IMR-90 (cell line): ENCODE measurements at regions not wholly inside any gene's neighbourhood (a gene's known extent, or its start where the extent isn't known, plus 50 kb on each side); places are given as distances from the start of the nearest gene placed in this dataset.

Experiments
- ATAC-seq: fragments of 200-7000 bp; cut with Tn5 transposase; 2 replicates; pipeline ENCODE4 v1.9.1; 2020; ENCODE audit warnings: low read depth, mild to moderate bottlenecking, moderate library complexity
- BruUV-seq: library from RNA; stranded (reverse); fragments of 400-500 nt; replicated peaks from 2 replicates; lab custom pipeline; 2021; lab: Mats Ljungman, UMichigan
- CTCF ChIA-PET: fragments of 300-600 bp; formaldehyde crosslinking; extraction: SDS; loops from one replicate; lab custom pipeline; 2021; ENCODE audit warnings: antibody characterized with exemption; lab: Yijun Ruan, JAX
- POLR2A ChIA-PET: fragments of 300-600 bp; sonication (Branson Sonifier 250); formaldehyde crosslinking; loops from one replicate; lab custom pipeline; 2022; ENCODE audit warnings: antibody characterized with exemption; ENCODE audit not compliant: unreplicated experiment; lab: Charles Lee
- DNase-seq: peaks from one replicate; pipeline ENCODE4 v3.0.0; 2013
- H2AFZ ChIP-seq: replicated peaks from 2 replicates; pipeline ENCODE3; 2013; ENCODE audit warnings: low read length, mild to moderate bottlenecking; ENCODE audit not compliant: poor library complexity
- H2AK5ac ChIP-seq: 2 replicates; pipeline ENCODE4 v1.6.1; 2013; ENCODE audit warnings: low read depth, low read length, inconsistent platforms
- H2AK9ac ChIP-seq: replicated peaks from 2 replicates; pipeline ENCODE3; 2013; ENCODE audit warnings: mild to moderate bottlenecking, low read depth, low read length, moderate library complexity; ENCODE audit not compliant: poor library complexity
- H2BK120ac ChIP-seq: 2 replicates; pipeline ENCODE4 v1.6.1; 2013; ENCODE audit warnings: low read depth, low read length, inconsistent platforms
- H2BK15ac ChIP-seq: 3 replicates; pipeline ENCODE4 v1.6.1; 2013; ENCODE audit warnings: low read depth, low read length, inconsistent platforms
- H2BK20ac ChIP-seq: 2 replicates; pipeline ENCODE4 v1.6.1; 2013; ENCODE audit warnings: low read depth, mild to moderate bottlenecking, inconsistent platforms, low read length, moderate library complexity
- H2BK5ac ChIP-seq: 2 replicates; pipeline ENCODE4 v1.6.1; 2013; ENCODE audit warnings: mild to moderate bottlenecking, low read depth, low read length, inconsistent platforms; ENCODE audit not compliant: poor library complexity, severe bottlenecking
- H3K14ac ChIP-seq: replicated peaks from 2 replicates; pipeline ENCODE4 v1.6.1; 2013; ENCODE audit warnings: low read depth, low read length, inconsistent platforms
- H3K18ac ChIP-seq: 2 replicates; pipeline ENCODE4 v1.6.1; 2013; ENCODE audit warnings: low read depth, low read length, control low read depth
- H3K23ac ChIP-seq: 2 replicates; pipeline ENCODE4 v1.6.1; 2013; ENCODE audit warnings: low read depth, low read length, inconsistent platforms
- H3K27ac ChIP-seq: 2 replicates; pipeline ENCODE4 v1.5.1; 2013; ENCODE audit warnings: mild to moderate bottlenecking, control low read depth, low read length; ENCODE audit not compliant: insufficient read depth
- H3K27me3 ChIP-seq: 2 replicates; pipeline ENCODE4 v1.6.1; 2013; ENCODE audit warnings: low read length; ENCODE audit not compliant: control insufficient read depth, insufficient read depth
- H3K36me3 ChIP-seq: 2 replicates; pipeline ENCODE4 v1.6.1; 2013; ENCODE audit warnings: low read length, mixed read lengths; ENCODE audit not compliant: control insufficient read depth, insufficient read depth
- H3K4ac ChIP-seq: 2 replicates; pipeline ENCODE4 v1.6.1; 2013; ENCODE audit warnings: low read depth, low read length, inconsistent platforms
- H3K4me1 ChIP-seq: 2 replicates; pipeline ENCODE4 v1.6.1; 2013; ENCODE audit warnings: low read length, mixed read lengths; ENCODE audit not compliant: control insufficient read depth, insufficient read depth
- H3K4me2 ChIP-seq: 2 replicates; pipeline ENCODE4 v1.6.1; 2013; ENCODE audit warnings: low read depth, mild to moderate bottlenecking, control low read depth, low read length, moderate library complexity
- H3K4me3 ChIP-seq: 2 replicates; pipeline ENCODE4 v1.5.1; 2013; ENCODE audit warnings: low read depth, mild to moderate bottlenecking, control low read depth, low read length, moderate library complexity; ENCODE audit not compliant: insufficient read depth
- H3K56ac ChIP-seq: 2 replicates; pipeline ENCODE4 v1.6.1; 2013; ENCODE audit warnings: low read length, inconsistent platforms; ENCODE audit not compliant: insufficient read depth; ENCODE audit errors: extremely low read depth
- H3K79me1 ChIP-seq, 2 experiments: 2 replicates each; pipeline ENCODE4 v1.6.1; 2013; ENCODE audit warnings: low read length in 2 of 2, inconsistent platforms in 1 of 2, low read depth in 1 of 2
- H3K9ac ChIP-seq: 2 replicates; pipeline ENCODE4 v1.6.1; 2013; ENCODE audit warnings: low read depth, low read length, control low read depth
- H3K9me1 ChIP-seq: 2 replicates; pipeline ENCODE4 v1.6.1; 2013; ENCODE audit warnings: low read length, inconsistent platforms; ENCODE audit not compliant: insufficient read depth
- H3K9me3 ChIP-seq: 2 replicates; pipeline ENCODE4 v1.6.1; 2013; ENCODE audit warnings: low read length; ENCODE audit not compliant: control insufficient read depth, insufficient read depth
- H4K20me1 ChIP-seq: 2 replicates; pipeline ENCODE4 v1.6.1; 2013; ENCODE audit warnings: low read length, inconsistent platforms; ENCODE audit not compliant: insufficient read depth
- H4K5ac ChIP-seq: 2 replicates; pipeline ENCODE4 v1.6.1; 2013; ENCODE audit warnings: mild to moderate bottlenecking, low read depth, low read length, control low read depth
- H4K8ac ChIP-seq, 2 experiments: 2 replicates each; pipeline ENCODE4 v1.6.1; 2013; ENCODE audit warnings: low read depth in 2 of 2, low read length in 2 of 2, control low read depth in 1 of 2, inconsistent platforms in 1 of 2
- H4K91ac ChIP-seq: 2 replicates; pipeline ENCODE4 v1.6.1; 2013; ENCODE audit warnings: low read depth, low read length, inconsistent platforms; ENCODE audit not compliant: insufficient read depth
- BHLHE40 ChIP-seq: fragments of 150-350 bp; IDR thresholded peaks from 2 replicates; pipeline ENCODE4 v1.6.1; 2016; ENCODE audit warnings: mild to moderate bottlenecking, low read depth, low read length
- CHD1 ChIP-seq: IDR thresholded peaks from 2 replicates; pipeline ENCODE4 v1.6.1; 2012; ENCODE audit warnings: low read depth, low read length, improper control_type of control experiment
- ELK1 ChIP-seq: fragments of 150-350 bp; IDR thresholded peaks from 2 replicates; pipeline ENCODE4 v1.6.1; 2016; ENCODE audit warnings: low read depth, mild to moderate bottlenecking, low read length, moderate library complexity, borderline replicate concordance
- FOS ChIP-seq: fragments of 150-350 bp; IDR thresholded peaks from 2 replicates; pipeline ENCODE4 v1.6.1; 2016; ENCODE audit warnings: low read depth, low read length
- MAFK ChIP-seq: IDR thresholded peaks from 2 replicates; pipeline ENCODE4 v1.6.1; 2012; ENCODE audit warnings: low read depth, low read length, improper control_type of control experiment
- MXI1 ChIP-seq: IDR thresholded peaks from 2 replicates; pipeline ENCODE4 v1.6.1; 2012; ENCODE audit warnings: low read depth, mild to moderate bottlenecking, low read length, moderate library complexity, borderline replicate concordance
- NFE2L2 ChIP-seq: fragments of 150-350 bp; IDR thresholded peaks from 2 replicates; pipeline ENCODE4 v1.6.1; 2016; ENCODE audit warnings: low read depth, mild to moderate bottlenecking, low read length
- POLR2A ChIP-seq: IDR thresholded peaks from 2 replicates; pipeline ENCODE4 v1.6.1; 2012; ENCODE audit warnings: mild to moderate bottlenecking, low read depth, low read length
- RAD21 ChIP-seq: IDR thresholded peaks from 2 replicates; pipeline ENCODE4 v1.6.1; 2012; ENCODE audit warnings: low read length, improper control_type of control experiment
- RCOR1 ChIP-seq: IDR thresholded peaks from 2 replicates; pipeline ENCODE4 v1.6.1; 2012; ENCODE audit warnings: mild to moderate bottlenecking, low read length, improper control_type of control experiment; ENCODE audit not compliant: insufficient replicate concordance
- RFX5 ChIP-seq: IDR thresholded peaks from 2 replicates; pipeline ENCODE4 v1.8.0; 2012; ENCODE audit warnings: low read depth, mild to moderate bottlenecking, low read length, moderate library complexity
- WGBS, 2 experiments: methylation state at CpG; one replicate each; pipeline versions ENCODE4 v1.1.5 to v1.1.7; 2013; ENCODE audit warnings: missing lambda C conversion rate in 2 of 2; ENCODE audit not compliant: insufficient read length in 1 of 2; ENCODE audit errors: extremely low coverage in 2 of 2; 5-methylcytosine and 5-hydroxymethylcytosine counted together
- dilution Hi-C: fragments of 300-500 bp; cut with HindIII; formaldehyde crosslinking; loops from one replicate; pipeline ENCODE4 v1.14.3; 2018; ENCODE audit warnings: low sequenced_read_pairs; ENCODE audit not compliant: unreplicated experiment
- in situ Hi-C: fragments of 300-500 bp; cut with MboI; formaldehyde crosslinking; loops from 3 replicates; pipeline ENCODE4 v1.14.3; 2019; ENCODE audit warnings: low sequenced_read_pairs, inconsistent platforms, mixed read lengths
- intact Hi-C: fragments of 100-400 bp; cut with micrococcal nuclease; formaldehyde crosslinking; loops from 2 replicates; pipeline ENCODE4 v1.10.0; 2022
- TF ChIP-seq, protein P1 (sequence below): fragments of 150-350 bp; IDR thresholded peaks from 2 replicates; pipeline ENCODE4 v1.6.1; 2017; ENCODE audit warnings: mild to moderate bottlenecking, antibody characterized with exemption, low read length, low read depth

GRCh38 chr2:129550536-129550935, 428.9 kb upstream of the RAB6C start:
- ChIA-PET POLR2A (no interaction called here), CTCF (no interaction called here)
- Histone ChIP-seq H2AK9ac (no peak overlapping the region), H3K4me1 (no peaks in the 10 kb centered on the region), H3K27me3 (no peaks in the 10 kb centered on the region), H3K23ac (no peak overlapping the region), H3K79me1 (no peaks in the 10 kb centered on the region), H2BK15ac (no peak overlapping the region), H4K8ac (no peak overlapping the region), H3K56ac (no peak overlapping the region), H3K27ac (no peak overlapping the region), H3K4ac (no peak overlapping the region), H3K9me1 (no peaks in the 10 kb centered on the region), H3K14ac (no peak overlapping the region), H3K18ac (no peak overlapping the region), H2BK5ac (no peak overlapping the region), H3K36me3 (no peaks in the 10 kb centered on the region), H4K91ac (no peak overlapping the region), H4K5ac (no peak overlapping the region), H3K4me3 (no peak overlapping the region), H3K9me3 (peaks cover 24% of the 10 kb centered on the region), H2BK20ac (no peak overlapping the region), H3K4me2 (no peak overlapping the region), H4K20me1 (no peaks in the 10 kb centered on the region), H3K9ac (no peak overlapping the region), H2BK120ac (no peak overlapping the region), H2AFZ (no peak overlapping the region), H2AK5ac (no peak overlapping the region)
- DNase-seq, result no peak
- dilution Hi-C loops (no loop called here), in situ Hi-C loops (no loop called here), intact Hi-C loops (no loop called here)
- TF ChIP-seq RAD21, result no peak
- TF ChIP-seq ELK1, result no peak
- TF ChIP-seq CHD1, result no peak
- TF ChIP-seq MAFK, result no peak
- TF ChIP-seq BHLHE40, result no peak
- no peak for TF ChIP-seq POLR2A
- TF ChIP-seq NFE2L2, result no peak
- no peak for TF ChIP-seq MXI1
- no peak for TF ChIP-seq RCOR1
- TF ChIP-seq, protein P1, sequence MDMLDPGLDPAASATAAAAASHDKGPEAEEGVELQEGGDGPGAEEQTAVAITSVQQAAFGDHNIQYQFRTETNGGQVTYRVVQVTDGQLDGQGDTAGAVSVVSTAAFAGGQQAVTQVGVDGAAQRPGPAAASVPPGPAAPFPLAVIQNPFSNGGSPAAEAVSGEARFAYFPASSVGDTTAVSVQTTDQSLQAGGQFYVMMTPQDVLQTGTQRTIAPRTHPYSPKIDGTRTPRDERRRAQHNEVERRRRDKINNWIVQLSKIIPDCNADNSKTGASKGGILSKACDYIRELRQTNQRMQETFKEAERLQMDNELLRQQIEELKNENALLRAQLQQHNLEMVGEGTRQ, result no peak
- TF ChIP-seq FOS, result no peak
- no peak for TF ChIP-seq RFX5
- no TSS peak for BruUV-seq
- WGBS, 2 experiments, result no CpG with 5 or more reads among the region's 4 CpGs
- no peak for ATAC-seq
